OCI-LY1 (cell line): ENCODE measurements at regions not wholly inside any gene's neighbourhood (a gene's known extent, or its start where the extent isn't known, plus 50 kb on each side); places are given as distances from the start of the nearest gene placed in this dataset.

Source experiments
- H2AFZ ChIP-seq: fragments of 200-600 bp; sonication (generic), shearing (Covaris generic); 2 replicates; pipeline ENCODE4 v1.6.0; 2014; ENCODE audit warnings: antibody characterized with exemption, mild to moderate bottlenecking, low read length
- H3F3A ChIP-seq: fragments of 200-600 bp; sonication (generic), shearing (Covaris generic); 2 replicates; pipeline ENCODE4 v1.6.0; 2014; ENCODE audit warnings: mild to moderate bottlenecking, antibody characterized with exemption, low read length, moderate library complexity; ENCODE audit not compliant: insufficient read depth
- H3K27ac ChIP-seq: fragments of 200-600 bp; sonication (generic); 2 replicates; pipeline ENCODE4 v1.5.1; 2014; ENCODE audit warnings: low read length, mixed run types, mild to moderate bottlenecking, low read depth; ENCODE audit not compliant: poor library complexity, severe bottlenecking
- H3K27me3 ChIP-seq: fragments of 200-600 bp; sonication (generic); 2 replicates; pipeline ENCODE4 v1.6.0; 2014; ENCODE audit warnings: antibody characterized with exemption, mild to moderate bottlenecking, low read length, moderate library complexity; ENCODE audit not compliant: insufficient read depth
- H3K36me3 ChIP-seq: fragments of 200-600 bp; sonication (generic); 2 replicates; pipeline ENCODE4 v1.6.1; 2014; ENCODE audit warnings: mild to moderate bottlenecking, antibody characterized with exemption, low read length, moderate library complexity, mixed read lengths; ENCODE audit not compliant: insufficient read depth
- H3K4me1 ChIP-seq: fragments of 200-600 bp; sonication (generic); 2 replicates; pipeline ENCODE4 v1.5.1; 2014; ENCODE audit warnings: mild to moderate bottlenecking, low read length, moderate library complexity; ENCODE audit not compliant: insufficient read depth, severe bottlenecking
- H3K4me2 ChIP-seq: fragments of 200-600 bp; sonication (generic), shearing (Covaris generic); 2 replicates; pipeline ENCODE4 v1.6.1; 2014; ENCODE audit warnings: low read length
- H3K4me3 ChIP-seq: fragments of 200-600 bp; sonication (generic); 2 replicates; pipeline ENCODE4 v1.5.1; 2014; ENCODE audit warnings: low read length, low read depth, mild to moderate bottlenecking, mixed read lengths; ENCODE audit not compliant: poor library complexity, severe bottlenecking
- H3K79me2 ChIP-seq: fragments of 200-600 bp; shearing (Covaris generic); 2 replicates; pipeline ENCODE4 v1.6.1; 2016; ENCODE audit warnings: mixed run types, low read length, mixed read lengths; ENCODE audit not compliant: insufficient read depth
- H3K9ac ChIP-seq: fragments of 200-600 bp; sonication (generic), shearing (Covaris generic); 2 replicates; pipeline ENCODE4 v1.6.1; 2014; ENCODE audit warnings: mild to moderate bottlenecking, low read length, mixed read lengths
- H3K9me2 ChIP-seq: fragments of 200-600 bp; sonication (generic), shearing (Covaris generic); 2 replicates; pipeline ENCODE4 v1.6.1; 2014; ENCODE audit warnings: low read depth, mild to moderate bottlenecking, low read length, mixed read lengths
- H3K9me3 ChIP-seq: fragments of 200-600 bp; shearing (Covaris generic); 2 replicates; pipeline ENCODE4 v1.6.1; 2014; ENCODE audit warnings: low read length, mixed read lengths
- H4K20me1 ChIP-seq: fragments of 200-600 bp; sonication (generic), shearing (Covaris generic); 2 replicates; pipeline ENCODE4 v1.6.0; 2016; ENCODE audit warnings: mild to moderate bottlenecking, low read length; ENCODE audit not compliant: insufficient read depth
- EZH2 ChIP-seq: fragments of 200-600 bp; sonication (generic), shearing (Covaris generic); IDR thresholded peaks from 2 replicates; pipeline ENCODE4 v1.8.0; 2017; ENCODE audit warnings: borderline replicate concordance, mixed run types, mild to moderate bottlenecking, antibody characterized with exemption, low read length, moderate library complexity, mixed read lengths
- TF ChIP-seq, protein P1 (sequence below): fragments of 200-600 bp; sonication (generic), shearing (Covaris generic); IDR thresholded peaks from 2 replicates; pipeline ENCODE4 v1.5.1; 2017; ENCODE audit warnings: mild to moderate bottlenecking, antibody characterized with exemption, low read length, moderate library complexity, mixed read lengths

DNA sequence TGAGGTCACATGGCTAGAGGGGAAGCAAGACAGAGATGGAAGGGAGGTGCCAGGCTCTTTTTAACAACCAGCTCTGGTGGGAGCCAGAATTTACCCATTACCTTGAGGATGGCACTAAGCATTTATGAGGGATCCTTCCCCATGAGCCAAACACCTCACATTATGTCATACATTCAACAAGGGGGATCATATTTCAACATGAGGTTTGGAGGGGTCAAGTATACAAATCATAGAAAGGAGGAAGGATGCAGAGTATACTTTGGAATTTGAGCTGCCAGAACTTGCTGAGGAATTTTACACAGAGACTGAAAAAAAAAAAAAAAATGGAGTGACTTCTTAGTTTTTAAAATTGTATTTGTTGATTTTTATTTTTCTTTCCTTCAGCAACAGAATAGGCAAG is 891.4 kb downstream of the CCDC85A start:
- Histone ChIP-seq H3K4me1 (no peaks in the 10 kb centered on the region), H2AFZ (no peak overlapping the region), H3K4me3 (no peak overlapping the region), H3F3A (no peaks in the 10 kb centered on the region), H3K9ac (no peak overlapping the region), H3K27ac (no peak overlapping the region), H3K9me3 (no peaks in the 10 kb centered on the region), H3K79me2 (no peaks in the 10 kb centered on the region), H4K20me1 (no peaks in the 10 kb centered on the region), H3K4me2 (no peak overlapping the region), H3K27me3 (no peaks in the 10 kb centered on the region), H3K9me2 (no peaks in the 10 kb centered on the region), H3K36me3 (no peaks in the 10 kb centered on the region)
- no peak for TF ChIP-seq EZH2
- TF ChIP-seq, protein P1, sequence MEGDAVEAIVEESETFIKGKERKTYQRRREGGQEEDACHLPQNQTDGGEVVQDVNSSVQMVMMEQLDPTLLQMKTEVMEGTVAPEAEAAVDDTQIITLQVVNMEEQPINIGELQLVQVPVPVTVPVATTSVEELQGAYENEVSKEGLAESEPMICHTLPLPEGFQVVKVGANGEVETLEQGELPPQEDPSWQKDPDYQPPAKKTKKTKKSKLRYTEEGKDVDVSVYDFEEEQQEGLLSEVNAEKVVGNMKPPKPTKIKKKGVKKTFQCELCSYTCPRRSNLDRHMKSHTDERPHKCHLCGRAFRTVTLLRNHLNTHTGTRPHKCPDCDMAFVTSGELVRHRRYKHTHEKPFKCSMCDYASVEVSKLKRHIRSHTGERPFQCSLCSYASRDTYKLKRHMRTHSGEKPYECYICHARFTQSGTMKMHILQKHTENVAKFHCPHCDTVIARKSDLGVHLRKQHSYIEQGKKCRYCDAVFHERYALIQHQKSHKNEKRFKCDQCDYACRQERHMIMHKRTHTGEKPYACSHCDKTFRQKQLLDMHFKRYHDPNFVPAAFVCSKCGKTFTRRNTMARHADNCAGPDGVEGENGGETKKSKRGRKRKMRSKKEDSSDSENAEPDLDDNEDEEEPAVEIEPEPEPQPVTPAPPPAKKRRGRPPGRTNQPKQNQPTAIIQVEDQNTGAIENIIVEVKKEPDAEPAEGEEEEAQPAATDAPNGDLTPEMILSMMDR, result no peak

DNA sequence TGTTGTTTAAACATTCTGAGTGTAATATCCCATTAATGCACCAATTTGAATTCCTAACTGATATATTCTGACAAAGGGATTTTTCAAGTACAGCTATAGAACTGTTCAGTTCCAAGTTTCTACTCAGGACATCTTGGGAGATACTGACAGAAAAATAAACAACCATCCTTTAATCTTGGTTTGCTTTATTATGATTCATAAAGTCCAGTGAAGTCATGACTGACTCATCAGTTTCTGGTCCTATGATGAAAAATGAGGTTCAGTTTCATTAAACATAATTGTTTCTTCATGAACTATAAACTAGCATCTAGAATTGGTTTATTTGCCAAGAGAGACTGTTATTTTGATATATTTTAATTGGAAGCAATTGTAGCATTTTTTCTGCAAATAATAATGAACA is 896.2 kb downstream of the CCDC85A start:
- TF ChIP-seq, protein P1, result no peak
- H3F3A ChIP-seq, result no peaks in the 10 kb centered on the region
- no peaks in the 10 kb centered on the region for H3K9me3 ChIP-seq
- H3K9me2 ChIP-seq, result no peaks in the 10 kb centered on the region
- H2AFZ ChIP-seq, result no peak overlapping the region
- no peaks in the 10 kb centered on the region for H3K4me1 ChIP-seq
- no peak overlapping the region for H3K27ac ChIP-seq
- H3K36me3 ChIP-seq, result no peaks in the 10 kb centered on the region
- no peak overlapping the region for H3K9ac ChIP-seq
- H3K4me3 ChIP-seq, result no peak overlapping the region
- no peaks in the 10 kb centered on the region for H3K79me2 ChIP-seq
- no peak overlapping the region for H3K4me2 ChIP-seq
- no peaks in the 10 kb centered on the region for H3K27me3 ChIP-seq
- H4K20me1 ChIP-seq, result no peaks in the 10 kb centered on the region

DNA sequence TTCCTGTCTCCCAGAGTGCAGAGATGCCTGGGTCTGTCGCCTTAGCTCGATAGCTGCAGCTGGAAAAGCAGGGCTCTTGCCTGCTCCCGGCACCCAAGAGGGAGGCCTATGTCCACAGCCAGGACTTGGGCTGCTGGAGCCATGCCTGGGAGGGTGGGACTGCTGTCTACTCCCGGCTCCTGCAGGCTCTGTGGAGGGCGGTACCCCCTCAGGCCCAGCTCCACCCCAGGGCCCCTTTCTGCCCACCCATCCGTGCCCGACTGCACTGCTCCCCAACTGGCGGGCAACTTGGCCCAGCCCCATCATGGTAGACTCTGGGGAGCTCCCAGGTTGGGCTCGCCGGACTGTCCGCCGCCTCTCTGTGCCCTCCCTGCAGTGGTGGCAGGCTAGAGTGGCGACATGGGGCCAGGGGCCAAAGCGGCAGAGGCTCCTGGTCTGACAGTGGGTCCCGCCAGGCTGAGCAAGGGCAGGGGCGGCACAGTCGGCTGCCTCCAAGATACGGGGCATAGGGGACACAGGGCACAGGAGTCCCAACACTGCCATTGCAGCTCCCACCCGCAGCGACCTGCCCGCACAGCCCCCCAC is 901.0 kb downstream of the CCDC85A start:
- no peak overlapping the region for H3K4me2 ChIP-seq
- H2AFZ ChIP-seq, result no peak overlapping the region
- no peaks in the 10 kb centered on the region for H3F3A ChIP-seq
- no peaks in the 10 kb centered on the region for H3K79me2 ChIP-seq
- no peaks in the 10 kb centered on the region for H3K4me1 ChIP-seq
- no peaks in the 10 kb centered on the region for H3K27me3 ChIP-seq
- H4K20me1 ChIP-seq, result no peaks in the 10 kb centered on the region
- H3K9me3 ChIP-seq, result no peaks in the 10 kb centered on the region
- H3K9ac ChIP-seq, result no peak overlapping the region
- H3K27ac ChIP-seq, result no peak overlapping the region
- no peak overlapping the region for H3K4me3 ChIP-seq
- H3K9me2 ChIP-seq, result no peaks in the 10 kb centered on the region
- H3K36me3 ChIP-seq, result no peaks in the 10 kb centered on the region
- no peak for TF ChIP-seq EZH2
- TF ChIP-seq, protein P1, result no peak
